ENCODE measurements at regions not wholly inside any gene's neighbourhood (a gene's known extent, or its start where the extent isn't known, plus 50 kb on each side); places are given as distances from the start of the nearest gene placed in this dataset.

- TF ChIP-seq, protein P1, sequence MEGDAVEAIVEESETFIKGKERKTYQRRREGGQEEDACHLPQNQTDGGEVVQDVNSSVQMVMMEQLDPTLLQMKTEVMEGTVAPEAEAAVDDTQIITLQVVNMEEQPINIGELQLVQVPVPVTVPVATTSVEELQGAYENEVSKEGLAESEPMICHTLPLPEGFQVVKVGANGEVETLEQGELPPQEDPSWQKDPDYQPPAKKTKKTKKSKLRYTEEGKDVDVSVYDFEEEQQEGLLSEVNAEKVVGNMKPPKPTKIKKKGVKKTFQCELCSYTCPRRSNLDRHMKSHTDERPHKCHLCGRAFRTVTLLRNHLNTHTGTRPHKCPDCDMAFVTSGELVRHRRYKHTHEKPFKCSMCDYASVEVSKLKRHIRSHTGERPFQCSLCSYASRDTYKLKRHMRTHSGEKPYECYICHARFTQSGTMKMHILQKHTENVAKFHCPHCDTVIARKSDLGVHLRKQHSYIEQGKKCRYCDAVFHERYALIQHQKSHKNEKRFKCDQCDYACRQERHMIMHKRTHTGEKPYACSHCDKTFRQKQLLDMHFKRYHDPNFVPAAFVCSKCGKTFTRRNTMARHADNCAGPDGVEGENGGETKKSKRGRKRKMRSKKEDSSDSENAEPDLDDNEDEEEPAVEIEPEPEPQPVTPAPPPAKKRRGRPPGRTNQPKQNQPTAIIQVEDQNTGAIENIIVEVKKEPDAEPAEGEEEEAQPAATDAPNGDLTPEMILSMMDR (IDR thresholded peaks at IDR 0.05) = no peak
- no peak for TF ChIP-seq ZFX (IDR thresholded peaks at IDR 0.05; ENCODE audit: borderline replicate concordance)
These were observed 208.6 kb upstream of the GDNF start for GRCh38 chr5:38048400-38048799.

Measured in 22Rv1 (cell line).